Naive thymus-derived CD4-positive, alpha-beta T cell (primary cell): ENCODE measurements at regions not wholly inside any gene's neighbourhood (a gene's known extent, or its start where the extent isn't known, plus 50 kb on each side); places are given as distances from the start of the nearest gene placed in this dataset.
A peak's percentile ranks its signal among the peaks of the same experiment; 100 is the strongest.
"Not testable (repeated sequence)": the region's sequence is repeated elsewhere in the genome, so short reads cannot be mapped to it uniquely, and the experiment has no call there.

ENCODE experiments used
- ATAC-seq: fragments of 150-1000 bp; cut with Tn5 transposase; 2 replicates; pipeline ENCODE4 v1.10.0; 2021; ENCODE audit warnings: mild to moderate bottlenecking, moderate library complexity
- CTCF ChIA-PET: fragments of 350-600 bp; sonication (Branson Sonifier 250); formaldehyde crosslinking; loops from one replicate; lab custom pipeline; 2021; ENCODE audit warnings: antibody characterized with exemption; lab: Charles Lee
- POLR2A ChIA-PET: fragments of 350-600 bp; sonication (Branson Sonifier 250); formaldehyde crosslinking; loops from one replicate; lab custom pipeline; 2021; ENCODE audit warnings: antibody characterized with exemption, inconsistent platforms; lab: Charles Lee
- DNase-seq, 9 donors: peaks; one replicate each; pipeline versions ENCODE4 v3.0.0 to v3.0.0-alpha.2; 2020 to 2022; ENCODE audit warnings: mixed read lengths in 1 of 9
- H3K27ac ChIP-seq: one replicate; pipeline ENCODE4 v1.7.0; 2013; ENCODE audit warnings: mild to moderate bottlenecking, low read depth, low read length, moderate library complexity
- H3K27me3 ChIP-seq, 2 donors: one replicate each; pipeline ENCODE4 v1.7.0; 2013; ENCODE audit warnings: low read length in 2 of 2, mild to moderate bottlenecking in 2 of 2, moderate library complexity in 2 of 2; ENCODE audit not compliant: control insufficient read depth in 2 of 2, insufficient read depth in 2 of 2
- H3K36me3 ChIP-seq, 3 experiments: 1 replicate in 2 of 3; 2 replicates in 1 of 3; pipeline ENCODE4 v1.7.0; 2013; ENCODE audit warnings: low read length in 3 of 3, mild to moderate bottlenecking in 3 of 3, moderate library complexity in 1 of 3; ENCODE audit not compliant: insufficient read depth in 3 of 3, control insufficient read depth in 2 of 3
- H3K4me1 ChIP-seq, 2 donors: one replicate each; pipeline ENCODE4 v1.7.0; 2013; ENCODE audit warnings: low read length in 2 of 2, mild to moderate bottlenecking in 2 of 2, moderate library complexity in 1 of 2; ENCODE audit not compliant: control insufficient read depth in 2 of 2, insufficient read depth in 2 of 2
- H3K4me3 ChIP-seq: 2 replicates; pipeline ENCODE4 v1.7.0; 2013; ENCODE audit warnings: mild to moderate bottlenecking, low read length
- H3K9me3 ChIP-seq, 3 experiments: 1 replicate in 2 of 3; 2 replicates in 1 of 3; pipeline ENCODE4 v1.7.0; 2013; ENCODE audit warnings: low read length in 3 of 3; ENCODE audit not compliant: control insufficient read depth in 2 of 3
- H3K27ac Mint-ChIP-seq, 9 donors: one replicate each; pipeline ENCODE4 v1.8.0; 2020 to 2022; ENCODE audit warnings: mixed read lengths in 9 of 9, mild to moderate bottlenecking in 8 of 9, moderate library complexity in 5 of 9, inconsistent platforms in 2 of 9
- H3K27me3 Mint-ChIP-seq, 5 donors: one replicate each; pipeline ENCODE4 v1.8.0; 2021 to 2022; ENCODE audit warnings: mixed read lengths in 5 of 5, mild to moderate bottlenecking in 1 of 5
- H3K36me3 Mint-ChIP-seq, 5 donors: one replicate each; pipeline ENCODE4 v1.8.0; 2020 to 2022; ENCODE audit warnings: mixed read lengths in 5 of 5, mild to moderate bottlenecking in 3 of 5, inconsistent platforms in 1 of 5
- H3K4me1 Mint-ChIP-seq, 7 donors: one replicate each; pipeline ENCODE4 v1.8.0; 2020 to 2022; ENCODE audit warnings: mixed read lengths in 7 of 7, mild to moderate bottlenecking in 3 of 7, inconsistent platforms in 1 of 7
- H3K4me3 Mint-ChIP-seq, 10 donors: one replicate each; pipeline ENCODE4 v1.8.0; 2020 to 2022; ENCODE audit warnings: mild to moderate bottlenecking in 10 of 10, mixed read lengths in 10 of 10, moderate library complexity in 6 of 10, inconsistent platforms in 2 of 10
- H3K9me3 Mint-ChIP-seq, 11 donors: one replicate each; pipeline ENCODE4 v1.8.0; 2020 to 2022; ENCODE audit warnings: mixed read lengths in 11 of 11, mild to moderate bottlenecking in 4 of 11, inconsistent platforms in 1 of 11, moderate library complexity in 1 of 11
- intact Hi-C, 2 donors: fragments of 100-400 bp; cut with micrococcal nuclease; formaldehyde crosslinking; loops; one replicate each; pipeline ENCODE4 v1.15.1; 2023

DNA sequence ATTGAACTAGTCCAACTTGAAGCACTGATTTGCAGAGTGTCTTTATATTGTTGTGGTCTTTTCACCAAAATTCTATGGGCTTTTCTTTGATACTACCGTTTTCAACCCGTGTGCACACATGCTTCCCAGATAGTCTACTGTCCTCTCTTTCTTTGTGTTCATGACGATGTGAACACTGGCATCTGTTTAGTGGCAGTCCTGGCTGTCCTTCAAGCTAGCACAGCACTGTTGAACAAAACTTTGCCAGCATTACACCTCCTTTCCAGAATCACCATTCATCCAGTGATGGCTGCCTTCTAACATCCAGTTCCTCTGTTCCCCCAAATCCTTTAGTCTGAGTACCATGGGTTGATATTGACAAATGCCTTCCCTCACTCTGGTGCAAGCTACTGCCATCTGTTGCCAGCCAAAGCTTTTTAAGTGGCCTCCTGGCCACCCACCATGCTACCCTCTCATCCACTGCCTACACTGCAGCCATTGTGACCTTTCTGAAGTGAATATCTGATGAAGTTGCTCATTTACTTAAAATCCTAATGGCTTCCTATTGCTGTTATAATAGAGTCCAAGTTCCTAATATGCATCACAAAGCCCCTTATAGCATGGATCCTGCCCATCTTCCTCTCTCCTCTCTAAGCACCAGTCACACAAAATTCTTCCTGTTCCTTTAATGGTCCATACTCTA, 94.3 kb downstream of the NIBAN1 start:
- Mint-ChIP-seq H3K4me3 (no peak overlapping the region), H3K9me3 (no peaks in the 10 kb centered on the region), H3K4me1 (peaks cover 0 to 19% (median 0%) of the 10 kb centered on the region in 7 donors), H3K36me3 (peaks cover 0 to 22% (median 0%) of the 10 kb centered on the region in 5 donors), H3K27me3 (peaks cover 0 to 14% (median 4%) of the 10 kb centered on the region in 5 donors), H3K27ac (no peak overlapping the region)
- DNase-seq (no peak), ATAC-seq (no peak)
- H3K4me1 ChIP-seq: no peaks in the 10 kb centered on the region
- no peaks in the 10 kb centered on the region for H3K36me3 ChIP-seq
- H3K27me3 ChIP-seq: no peaks in the 10 kb centered on the region
- intact Hi-C loops: no loop called here
- CTCF ChIA-PET: no interaction called here
- H3K9me3 ChIP-seq: no peaks in the 10 kb centered on the region
- H3K27ac ChIP-seq: no peak overlapping the region
- POLR2A ChIA-PET: no interaction called here
- no peak overlapping the region for H3K4me3 ChIP-seq

DNA sequence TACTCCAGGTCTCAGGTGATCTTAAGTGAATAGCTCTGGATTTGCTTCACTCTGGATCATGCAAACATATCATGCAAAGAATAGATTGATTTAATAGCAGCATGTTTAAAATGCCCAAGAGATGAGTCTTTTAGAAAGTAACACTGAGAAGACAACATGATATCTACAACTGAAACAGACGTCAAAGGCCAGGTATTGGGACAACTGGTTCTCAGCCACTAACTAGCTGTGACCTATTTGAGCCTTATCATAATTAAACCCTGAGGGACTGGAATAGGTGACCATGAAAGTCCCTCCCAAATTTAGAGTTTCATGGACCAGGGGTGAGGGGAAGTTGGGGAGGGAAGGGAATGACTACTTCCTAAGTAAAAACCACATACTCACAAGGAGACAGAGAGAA, 95.7 kb downstream of the NIBAN1 start:
- H3K27me3 ChIP-seq: no peaks in the 10 kb centered on the region
- peaks cover 0 to 22% (median 0%) of the 10 kb centered on the region in 5 donors for H3K36me3 Mint-ChIP-seq
- H3K4me1 ChIP-seq: no peaks in the 10 kb centered on the region
- peaks cover 0 to 14% (median 4%) of the 10 kb centered on the region in 5 donors for H3K27me3 Mint-ChIP-seq
- no peaks in the 10 kb centered on the region for H3K9me3 ChIP-seq
- H3K36me3 ChIP-seq: no peaks in the 10 kb centered on the region
- peaks cover 0 to 17% (median 0%) of the 10 kb centered on the region in 7 donors for H3K4me1 Mint-ChIP-seq
- ChIA-PET POLR2A (no interaction called here), CTCF (interaction anchor here (0.8 kb wide), 1 partner anchor 14 kb away, joined by 3 read pairs; no protein-coding TSS in a partner anchor)
- intact Hi-C loops: no loop called here
- no peak for ATAC-seq
- peaks cover 0 to under 1% (median 0%) of the 10 kb centered on the region in 11 donors for H3K9me3 Mint-ChIP-seq
- H3K4me3 Mint-ChIP-seq: no peak overlapping the region
- DNase-seq: no peak
- no peak overlapping the region for H3K27ac Mint-ChIP-seq
- no peak overlapping the region for H3K27ac ChIP-seq
- H3K4me3 ChIP-seq: no peak overlapping the region

DNA sequence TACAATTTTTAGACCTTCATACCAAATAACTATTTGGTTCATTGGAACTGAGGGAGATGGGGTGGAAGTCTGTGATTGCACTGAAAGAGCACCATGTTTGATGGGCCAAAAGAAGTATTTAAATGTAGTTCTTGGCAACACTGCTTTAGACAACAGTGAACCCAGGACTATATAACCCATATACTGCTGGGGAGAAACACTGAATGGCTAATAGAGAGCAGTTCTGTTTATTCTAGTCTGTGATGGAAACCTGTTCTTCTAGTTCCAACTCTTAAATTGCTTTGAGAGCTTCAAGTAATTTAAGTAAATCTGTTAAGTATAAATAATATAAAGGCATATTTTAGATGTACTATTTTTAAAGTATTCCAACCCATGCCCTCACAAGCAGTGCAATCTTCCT, 96.3 kb downstream of the NIBAN1 start:
- Histone ChIP-seq H3K27me3 (no peaks in the 10 kb centered on the region), H3K36me3 (no peaks in the 10 kb centered on the region), H3K9me3 (no peaks in the 10 kb centered on the region), H3K27ac (no peak overlapping the region), H3K4me1 (no peaks in the 10 kb centered on the region), H3K4me3 (no peak overlapping the region)
- CTCF ChIA-PET: interaction anchor here (0.8 kb wide), 1 partner anchor 14 kb away, joined by 3 read pairs; no protein-coding TSS in a partner anchor
- no peak for ATAC-seq
- no peak overlapping the region for H3K27ac Mint-ChIP-seq
- peaks cover 0 to 11% (median 0%) of the 10 kb centered on the region in 7 donors for H3K4me1 Mint-ChIP-seq
- no peak for DNase-seq
- H3K36me3 Mint-ChIP-seq: peaks cover 0 to 26% (median 0%) of the 10 kb centered on the region in 5 donors
- intact Hi-C loops: no loop called here
- H3K4me3 Mint-ChIP-seq: no peak overlapping the region
- POLR2A ChIA-PET: no interaction called here
- peaks cover 0 to 7% (median 0%) of the 10 kb centered on the region in 11 donors for H3K9me3 Mint-ChIP-seq
- H3K27me3 Mint-ChIP-seq: peaks cover 0 to 14% (median 8%) of the 10 kb centered on the region in 5 donors

DNA sequence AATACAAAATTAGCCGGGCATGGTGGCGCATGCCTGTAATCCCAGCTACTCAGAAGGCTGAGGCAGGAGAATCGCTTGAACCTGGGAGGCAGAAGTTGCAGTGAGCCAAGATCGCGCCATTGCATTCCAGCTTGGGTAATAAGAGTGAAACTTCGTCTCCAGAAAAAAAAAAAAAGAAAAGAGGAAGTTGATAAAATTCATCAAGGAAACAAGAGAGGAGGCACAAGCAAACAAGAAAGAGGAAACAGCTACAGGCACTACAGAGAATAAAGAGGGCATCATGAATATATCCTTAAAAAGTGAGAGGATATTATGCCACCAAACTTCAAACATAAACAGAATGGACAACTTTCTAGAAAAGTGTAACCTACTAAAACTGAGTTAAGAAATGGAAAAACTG, 98.3 kb downstream of the NIBAN1 start:
- POLR2A ChIA-PET, intact Hi-C loops, DNase-seq, H3K4me1 Mint-ChIP-seq, H3K9me3 ChIP-seq, H3K36me3 ChIP-seq, H3K27ac ChIP-seq, H3K4me1 ChIP-seq, H3K9me3 Mint-ChIP-seq, H3K4me3 Mint-ChIP-seq, H3K27me3 ChIP-seq, H3K4me3 ChIP-seq: not testable (repeated sequence)
- Mint-ChIP-seq H3K36me3 (peaks cover 0 to 29% (median 0%) of the 10 kb centered on the region in 5 donors), H3K27ac (peak overlapping the region in 1 of 9 donors; percentile 25), H3K27me3 (peaks cover 0 to 19% (median 8%) of the 10 kb centered on the region in 5 donors)
- CTCF ChIA-PET: interaction anchor here (0.6 kb wide), 1 partner anchor 71 kb away, joined by 3 read pairs; no protein-coding TSS in a partner anchor
- ATAC-seq: peak; percentile 37

DNA sequence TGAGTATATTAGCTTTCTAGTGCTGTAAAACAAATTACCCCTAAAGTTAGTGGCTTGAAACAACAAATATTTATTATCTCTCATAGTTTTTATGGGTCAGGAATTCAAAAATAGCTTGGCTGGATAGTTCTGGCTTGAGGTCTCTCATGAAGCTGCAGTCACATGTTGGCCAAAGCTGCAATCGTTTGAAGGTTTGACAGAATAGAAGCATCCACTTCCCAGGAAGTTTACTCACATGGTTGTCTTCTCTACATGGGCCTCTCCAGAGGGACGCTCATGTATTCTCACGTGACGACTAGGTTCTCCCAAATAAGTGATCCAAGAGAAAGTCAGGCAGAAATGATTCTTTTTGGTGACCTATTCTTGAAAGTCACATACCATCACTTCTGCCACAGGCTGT, 99.1 kb downstream of the NIBAN1 start:
- intact Hi-C loops: no loop called here
- Mint-ChIP-seq H3K27me3 (peaks cover 0 to 17% (median 10%) of the 10 kb centered on the region in 5 donors), H3K27ac (no peak overlapping the region), H3K4me1 (peaks cover 0 to 8% (median 0%) of the 10 kb centered on the region in 7 donors), H3K36me3 (peaks cover 0 to 33% (median 0%) of the 10 kb centered on the region in 5 donors), H3K4me3 (no peak overlapping the region), H3K9me3 (peaks cover 0 to 7% (median 0%) of the 10 kb centered on the region in 11 donors)
- DNase-seq: no peak
- no peak overlapping the region for H3K4me3 ChIP-seq
- H3K27ac ChIP-seq: no peak overlapping the region
- H3K36me3 ChIP-seq: no peaks in the 10 kb centered on the region
- no peak for ATAC-seq
- H3K4me1 ChIP-seq: no peaks in the 10 kb centered on the region
- H3K27me3 ChIP-seq: no peaks in the 10 kb centered on the region
- ChIA-PET CTCF (no interaction called here), POLR2A (no interaction called here)
- no peaks in the 10 kb centered on the region for H3K9me3 ChIP-seq

DNA sequence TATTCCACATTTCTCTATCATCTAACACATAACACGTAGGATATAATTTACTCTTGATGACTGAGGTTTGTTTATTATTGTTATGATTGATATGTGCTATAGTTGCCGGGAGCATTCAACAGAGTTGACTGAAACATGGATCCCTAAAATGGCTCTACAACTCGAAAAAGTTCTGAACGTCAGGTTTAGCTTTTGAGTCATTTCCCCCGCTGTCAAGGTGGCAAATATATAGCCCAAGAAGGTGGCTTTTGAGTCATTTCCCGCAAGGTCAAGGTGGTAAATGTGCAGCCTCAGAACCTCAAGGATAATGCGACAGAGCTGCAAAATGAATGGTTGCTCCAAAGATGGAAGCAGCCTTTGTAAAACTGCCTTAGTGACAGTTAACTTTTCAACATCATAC, 104.0 kb downstream of the NIBAN1 start:
- H3K27ac ChIP-seq: no peak overlapping the region
- peaks cover 0 to 27% of the 10 kb centered on the region in 2 donors for H3K4me1 ChIP-seq
- Mint-ChIP-seq H3K4me3 (no peak overlapping the region), H3K27ac (peak overlapping the region in 1 of 9 donors; percentile 35), H3K27me3 (peaks cover 0 to 8% (median 6%) of the 10 kb centered on the region in 5 donors), H3K36me3 (peaks cover 0 to 43% (median 0%) of the 10 kb centered on the region in 5 donors), H3K4me1 (peaks cover 11 to 45% (median 14%) of the 10 kb centered on the region in 7 donors), H3K9me3 (peaks cover 0 to 9% (median 0%) of the 10 kb centered on the region in 11 donors)
- intact Hi-C loops: no loop called here
- ATAC-seq (no peak), DNase-seq (no peak)
- H3K36me3 ChIP-seq: no peaks in the 10 kb centered on the region
- POLR2A ChIA-PET: no interaction called here
- no peaks in the 10 kb centered on the region for H3K9me3 ChIP-seq
- H3K27me3 ChIP-seq: no peaks in the 10 kb centered on the region
- CTCF ChIA-PET: no interaction called here
- no peak overlapping the region for H3K4me3 ChIP-seq
